HTR-8/SVneo (cell line): ENCODE measurements at regions not wholly inside any gene's neighbourhood (a gene's known extent, or its start where the extent isn't known, plus 50 kb on each side); places are given as distances from the start of the nearest gene placed in this dataset.
"Not testable (repeated sequence)": the region's sequence is repeated elsewhere in the genome, so short reads cannot be mapped to it uniquely, and the experiment has no call there.

Source experiments
- DNase-seq: peaks from one replicate; pipeline ENCODE4 v3.0.0; 2011; ENCODE audit warnings: low spot score, mixed read lengths; ENCODE audit not compliant: insufficient read length
- FAIRE-seq: peaks from 2 replicates; lab custom pipeline; 2011; peaks lifted over from hg19 to GRCh38; lab: Jason Lieb, UNC

GRCh38 chr14:86761611-86762010 is 1231.4 kb downstream of the GALC start:
- no peak for FAIRE-seq

GRCh38 chr14:86756521-86757190 is 1226.7 kb downstream of the FLRT2 start:
- no peak for FAIRE-seq

More at GRCh38 chr14:86761611-86762010, 1231.4 kb downstream of the GALC start:
- no peak for DNase-seq

GRCh38 chr14:86750488-86750887 is 1220.5 kb downstream of the FLRT2 start:
- not testable (repeated sequence) for DNase-seq, FAIRE-seq

More at GRCh38 chr14:86756521-86757190, 1226.7 kb downstream of the FLRT2 start:
- DNase-seq, result no peak

GRCh38 chr14:86739761-86740160 is 1209.8 kb downstream of the FLRT2 start:
- no peak for DNase-seq
- FAIRE-seq, result no peak

GRCh38 chr14:86731427-86731826 is 1201.5 kb downstream of the FLRT2 start:
- not testable (repeated sequence) for FAIRE-seq, DNase-seq

- DNase-seq (no peak), FAIRE-seq (no peak)
These were observed 1193.3 kb downstream of the FLRT2 start for GRCh38 chr14:86723254-86723624.

GRCh38 chr14:86722612-86723253 is 1192.8 kb downstream of the FLRT2 start:
- DNase-seq (no peak), FAIRE-seq (no peak)

GRCh38 chr14:86714575-86714974 is 1184.6 kb downstream of the FLRT2 start:
- FAIRE-seq (no peak), DNase-seq (no peak)

- no peak for DNase-seq
- FAIRE-seq, result no peak
These were observed 1184.2 kb downstream of the FLRT2 start for GRCh38 chr14:86714153-86714552.

GRCh38 chr14:86712727-86713126 is 1182.8 kb downstream of the FLRT2 start:
- DNase-seq, result no peak
- FAIRE-seq, result no peak

- DNase-seq, result no peak
- no peak for FAIRE-seq
These were observed 1182.2 kb downstream of the FLRT2 start for GRCh38 chr14:86712176-86712575.

- DNase-seq, result no peak
- FAIRE-seq, result no peak
These were observed 1178.9 kb downstream of the FLRT2 start for GRCh38 chr14:86708846-86709339.

- DNase-seq (no peak), FAIRE-seq (no peak)
These were observed 1177.1 kb downstream of the FLRT2 start for GRCh38 chr14:86707071-86707470.

- DNase-seq (no peak), FAIRE-seq (no peak)
These were observed 1153.6 kb downstream of the FLRT2 start for GRCh38 chr14:86683561-86683960.

GRCh38 chr14:86675059-86675458 is 1145.1 kb downstream of the FLRT2 start:
- no peak for FAIRE-seq

GRCh38 chr14:86673523-86673969 is 1143.6 kb downstream of the FLRT2 start:
- FAIRE-seq, result peak; percentile 54
- DNase-seq, result no peak

More at GRCh38 chr14:86675059-86675458, 1145.1 kb downstream of the FLRT2 start:
- DNase-seq, result no peak

GRCh38 chr14:86672080-86672479 is 1142.1 kb downstream of the FLRT2 start:
- no peak for FAIRE-seq

GRCh38 chr14:86665975-86666374 is 1136.0 kb downstream of the FLRT2 start:
- FAIRE-seq, result no peak
- DNase-seq, result no peak

More at GRCh38 chr14:86672080-86672479, 1142.1 kb downstream of the FLRT2 start:
- DNase-seq, result no peak

- FAIRE-seq (no peak), DNase-seq (no peak)
These were observed 1132.4 kb downstream of the FLRT2 start for GRCh38 chr14:86662334-86662733.

- DNase-seq, result peak; percentile 10
- FAIRE-seq, result no peak
These were observed 1124.7 kb downstream of the FLRT2 start for GRCh38 chr14:86654558-86655184.

- FAIRE-seq, result no peak
- DNase-seq, result no peak
These were observed 1122.6 kb downstream of the FLRT2 start for GRCh38 chr14:86652526-86652925.
